ENCODE measurements at regions not wholly inside any gene's neighbourhood (a gene's known extent, or its start where the extent isn't known, plus 50 kb on each side); places are given as distances from the start of the nearest gene placed in this dataset.

- Histone ChIP-seq H3K4me1 (ENCODE audit: control insufficient read depth in 1 of 2, extremely low read depth in 1 of 2, insufficient read depth in 2 of 2, low read length in 2 of 2) (no peaks in the 10 kb centered on the region), H3K27me3 (replicated peaks in 1 of 2; ENCODE audit: control insufficient read depth in 2 of 2, extremely low read depth in 1 of 2, insufficient read depth in 2 of 2, low read length in 1 of 2) (no peaks in the 10 kb centered on the region), H3K4me3 (ENCODE audit: control insufficient read depth in 1 of 2, extremely low read depth in 1 of 2, low read length in 1 of 2) (no peak overlapping the region), H3K9me3 (no peaks in the 10 kb centered on the region), H3K36me3 (ENCODE audit: control insufficient read depth in 2 of 2, extremely low read depth in 1 of 2, insufficient read depth in 1 of 2, low read length in 1 of 2) (no peaks in the 10 kb centered on the region), H3K27ac (ENCODE audit: low read length) (no peak overlapping the region)
- H3K36me3 Mint-ChIP-seq = no peaks in the 10 kb centered on the region
- H3K4me3 Mint-ChIP-seq = no peak overlapping the region
- ChIA-PET CTCF (no interaction called here), POLR2A (no interaction called here)
- DNase-seq = no peak
- H3K27ac Mint-ChIP-seq = no peak overlapping the region
- no CpG with 5 or more reads among the region's 1 CpG for WGBS (ENCODE audit: insufficient coverage)
- no peak for ATAC-seq (replicated peaks in 1 of 4)
- peaks cover 0 to 4% of the 10 kb centered on the region in 2 donors for H3K27me3 Mint-ChIP-seq
- no peaks in the 10 kb centered on the region for H3K4me1 Mint-ChIP-seq
- H3K9me3 Mint-ChIP-seq = no peaks in the 10 kb centered on the region
Observed at GRCh38 chr9:31847963-31848362, 536.5 kb upstream of the ACO1 start.

- no peak for DNase-seq
- ChIA-PET CTCF (no interaction called here), POLR2A (no interaction called here)
- Mint-ChIP-seq H3K36me3 (no peaks in the 10 kb centered on the region), H3K27me3 (peaks cover 0 to 4% of the 10 kb centered on the region in 2 donors), H3K9me3 (no peaks in the 10 kb centered on the region), H3K4me1 (no peaks in the 10 kb centered on the region), H3K27ac (no peak overlapping the region), H3K4me3 (no peak overlapping the region)
- Histone ChIP-seq H3K4me1 (ENCODE audit: control insufficient read depth in 1 of 2, extremely low read depth in 1 of 2, insufficient read depth in 2 of 2, low read length in 2 of 2) (no peaks in the 10 kb centered on the region), H3K4me3 (ENCODE audit: control insufficient read depth in 1 of 2, extremely low read depth in 1 of 2, low read length in 1 of 2) (no peak overlapping the region), H3K27me3 (replicated peaks in 1 of 2; ENCODE audit: control insufficient read depth in 2 of 2, extremely low read depth in 1 of 2, insufficient read depth in 2 of 2, low read length in 1 of 2) (no peaks in the 10 kb centered on the region), H3K36me3 (ENCODE audit: control insufficient read depth in 2 of 2, extremely low read depth in 1 of 2, insufficient read depth in 1 of 2, low read length in 1 of 2) (no peaks in the 10 kb centered on the region), H3K9me3 (no peaks in the 10 kb centered on the region), H3K27ac (ENCODE audit: low read length) (no peak overlapping the region)
- no peak for ATAC-seq (replicated peaks in 1 of 4)
- 72% methylated on average over 8 of the region's 19 CpGs for WGBS (ENCODE audit: insufficient coverage)
Observed at GRCh38 chr9:31848505-31849285, 535.7 kb upstream of the ACO1 start.

GRCh38 chr9:31854187-31854586, 530.3 kb upstream of the ACO1 start:
- H3K4me1 ChIP-seq (ENCODE audit: control insufficient read depth in 1 of 2, extremely low read depth in 1 of 2, insufficient read depth in 2 of 2, low read length in 2 of 2) = no peaks in the 10 kb centered on the region
- no peak for DNase-seq
- ATAC-seq (replicated peaks in 1 of 4) = no peak
- no peak overlapping the region for H3K27ac ChIP-seq (ENCODE audit: low read length)
- H3K27me3 Mint-ChIP-seq = peaks cover 5 to 9% of the 10 kb centered on the region in 2 donors
- H3K27ac Mint-ChIP-seq = no peak overlapping the region
- peaks cover 0 to 4% (median 0%) of the 10 kb centered on the region in 3 donors for H3K9me3 Mint-ChIP-seq
- no peaks in the 10 kb centered on the region for H3K9me3 ChIP-seq
- WGBS (ENCODE audit: insufficient coverage) = 84% methylated on average over 3 of the region's 3 CpGs
- no peak overlapping the region for H3K4me3 Mint-ChIP-seq
- ChIA-PET CTCF (no interaction called here), POLR2A (no interaction called here)
- H3K27me3 ChIP-seq (replicated peaks in 1 of 2; ENCODE audit: control insufficient read depth in 2 of 2, extremely low read depth in 1 of 2, insufficient read depth in 2 of 2, low read length in 1 of 2) = no peaks in the 10 kb centered on the region
- no peaks in the 10 kb centered on the region for H3K36me3 ChIP-seq (ENCODE audit: control insufficient read depth in 2 of 2, extremely low read depth in 1 of 2, insufficient read depth in 1 of 2, low read length in 1 of 2)
- H3K4me3 ChIP-seq (ENCODE audit: control insufficient read depth in 1 of 2, extremely low read depth in 1 of 2, low read length in 1 of 2) = no peak overlapping the region
- H3K36me3 Mint-ChIP-seq = no peaks in the 10 kb centered on the region
- H3K4me1 Mint-ChIP-seq = no peaks in the 10 kb centered on the region

- no peaks in the 10 kb centered on the region for H3K9me3 ChIP-seq
- DNase-seq = no peak
- H3K36me3 ChIP-seq (ENCODE audit: control insufficient read depth in 2 of 2, extremely low read depth in 1 of 2, insufficient read depth in 1 of 2, low read length in 1 of 2) = no peaks in the 10 kb centered on the region
- no peaks in the 10 kb centered on the region for H3K4me1 Mint-ChIP-seq
- no peak overlapping the region for H3K4me3 Mint-ChIP-seq
- H3K36me3 Mint-ChIP-seq = no peaks in the 10 kb centered on the region
- H3K4me1 ChIP-seq (ENCODE audit: control insufficient read depth in 1 of 2, extremely low read depth in 1 of 2, insufficient read depth in 2 of 2, low read length in 2 of 2) = no peaks in the 10 kb centered on the region
- ATAC-seq (replicated peaks in 1 of 4) = no peak
- WGBS (ENCODE audit: insufficient coverage) = 78% methylated on average over 4 of the region's 5 CpGs
- H3K4me3 ChIP-seq (ENCODE audit: control insufficient read depth in 1 of 2, extremely low read depth in 1 of 2, low read length in 1 of 2) = no peak overlapping the region
- no peak overlapping the region for H3K27ac Mint-ChIP-seq
- ChIA-PET POLR2A (no interaction called here), CTCF (no interaction called here)
- no peak overlapping the region for H3K27ac ChIP-seq (ENCODE audit: low read length)
- H3K27me3 Mint-ChIP-seq = no peaks in the 10 kb centered on the region
- H3K9me3 Mint-ChIP-seq = peaks cover 0 to 10% (median 4%) of the 10 kb centered on the region in 3 donors
- no peaks in the 10 kb centered on the region for H3K27me3 ChIP-seq (replicated peaks in 1 of 2; ENCODE audit: control insufficient read depth in 2 of 2, extremely low read depth in 1 of 2, insufficient read depth in 2 of 2, low read length in 1 of 2)
Observed at GRCh38 chr9:31868830-31869229, 515.6 kb upstream of the ACO1 start.

GRCh38 chr9:31870276-31870675, 514.2 kb upstream of the ACO1 start:
- Mint-ChIP-seq H3K27me3 (no peaks in the 10 kb centered on the region), H3K27ac (no peak overlapping the region), H3K4me3 (no peak overlapping the region), H3K9me3 (peaks cover 0 to 10% (median 4%) of the 10 kb centered on the region in 3 donors), H3K36me3 (no peaks in the 10 kb centered on the region), H3K4me1 (no peaks in the 10 kb centered on the region)
- ATAC-seq (replicated peaks in 1 of 4) (no peak), DNase-seq (no peak)
- WGBS (ENCODE audit: insufficient coverage) = no CpG with 5 or more reads among the region's 2 CpGs
- no peaks in the 10 kb centered on the region for H3K36me3 ChIP-seq (ENCODE audit: control insufficient read depth in 2 of 2, extremely low read depth in 1 of 2, insufficient read depth in 1 of 2, low read length in 1 of 2)
- ChIA-PET POLR2A (no interaction called here), CTCF (no interaction called here)
- no peak overlapping the region for H3K4me3 ChIP-seq (ENCODE audit: control insufficient read depth in 1 of 2, extremely low read depth in 1 of 2, low read length in 1 of 2)
- no peaks in the 10 kb centered on the region for H3K4me1 ChIP-seq (ENCODE audit: control insufficient read depth in 1 of 2, extremely low read depth in 1 of 2, insufficient read depth in 2 of 2, low read length in 2 of 2)
- no peaks in the 10 kb centered on the region for H3K9me3 ChIP-seq
- no peaks in the 10 kb centered on the region for H3K27me3 ChIP-seq (replicated peaks in 1 of 2; ENCODE audit: control insufficient read depth in 2 of 2, extremely low read depth in 1 of 2, insufficient read depth in 2 of 2, low read length in 1 of 2)
- H3K27ac ChIP-seq (ENCODE audit: low read length) = no peak overlapping the region

GRCh38 chr9:31873722-31874121, 510.7 kb upstream of the ACO1 start:
- DNase-seq (no peak), ATAC-seq (replicated peaks in 1 of 4) (no peak)
- Mint-ChIP-seq H3K36me3 (no peaks in the 10 kb centered on the region), H3K27ac (no peak overlapping the region), H3K27me3 (no peaks in the 10 kb centered on the region), H3K9me3 (no peaks in the 10 kb centered on the region), H3K4me3 (no peak overlapping the region), H3K4me1 (no peaks in the 10 kb centered on the region)
- ChIA-PET POLR2A (no interaction called here), CTCF (no interaction called here)
- Histone ChIP-seq H3K27ac (ENCODE audit: low read length) (no peak overlapping the region), H3K9me3 (no peaks in the 10 kb centered on the region), H3K4me3 (ENCODE audit: control insufficient read depth in 1 of 2, extremely low read depth in 1 of 2, low read length in 1 of 2) (no peak overlapping the region), H3K4me1 (ENCODE audit: control insufficient read depth in 1 of 2, extremely low read depth in 1 of 2, insufficient read depth in 2 of 2, low read length in 2 of 2) (no peaks in the 10 kb centered on the region), H3K36me3 (ENCODE audit: control insufficient read depth in 2 of 2, extremely low read depth in 1 of 2, insufficient read depth in 1 of 2, low read length in 1 of 2) (no peaks in the 10 kb centered on the region), H3K27me3 (replicated peaks in 1 of 2; ENCODE audit: control insufficient read depth in 2 of 2, extremely low read depth in 1 of 2, insufficient read depth in 2 of 2, low read length in 1 of 2) (no peaks in the 10 kb centered on the region)
- 96% methylated on average over 4 of the region's 7 CpGs for WGBS (ENCODE audit: insufficient coverage)

- no peak overlapping the region for H3K27ac Mint-ChIP-seq
- no peak for ATAC-seq (replicated peaks in 1 of 4)
- H3K9me3 ChIP-seq = no peaks in the 10 kb centered on the region
- H3K4me1 Mint-ChIP-seq = no peaks in the 10 kb centered on the region
- no peaks in the 10 kb centered on the region for H3K27me3 ChIP-seq (replicated peaks in 1 of 2; ENCODE audit: control insufficient read depth in 2 of 2, extremely low read depth in 1 of 2, insufficient read depth in 2 of 2, low read length in 1 of 2)
- H3K4me1 ChIP-seq (ENCODE audit: control insufficient read depth in 1 of 2, extremely low read depth in 1 of 2, insufficient read depth in 2 of 2, low read length in 2 of 2) = no peaks in the 10 kb centered on the region
- no peak overlapping the region for H3K4me3 Mint-ChIP-seq
- peaks cover 2 to 5% of the 10 kb centered on the region in 2 donors for H3K27me3 Mint-ChIP-seq
- no peaks in the 10 kb centered on the region for H3K36me3 ChIP-seq (ENCODE audit: control insufficient read depth in 2 of 2, extremely low read depth in 1 of 2, insufficient read depth in 1 of 2, low read length in 1 of 2)
- WGBS (ENCODE audit: insufficient coverage) = 39% methylated on average over 3 of the region's 4 CpGs
- DNase-seq = no peak
- peaks cover 0 to 6% (median 0%) of the 10 kb centered on the region in 3 donors for H3K9me3 Mint-ChIP-seq
- no peak overlapping the region for H3K27ac ChIP-seq (ENCODE audit: low read length)
- POLR2A ChIA-PET = no interaction called here
- no peaks in the 10 kb centered on the region for H3K36me3 Mint-ChIP-seq
- no peak overlapping the region for H3K4me3 ChIP-seq (ENCODE audit: control insufficient read depth in 1 of 2, extremely low read depth in 1 of 2, low read length in 1 of 2)
- CTCF ChIA-PET = interaction anchor here in 1 of 2 donors (0.6 kb wide), 1 partner anchor 31 kb away, joined by 3 read pairs; no protein-coding TSS in a partner anchor
Observed at GRCh38 chr9:31894008-31894407, 490.4 kb upstream of the ACO1 start.

Measured in T-cell (primary cell).